ENCODE measurements at regions not wholly inside any gene's neighbourhood (a gene's known extent, or its start where the extent isn't known, plus 50 kb on each side); places are given as distances from the start of the nearest gene placed in this dataset.
"Not testable (repeated sequence)": the region's sequence is repeated elsewhere in the genome, so short reads cannot be mapped to it uniquely, and the experiment has no call there.

DNA sequence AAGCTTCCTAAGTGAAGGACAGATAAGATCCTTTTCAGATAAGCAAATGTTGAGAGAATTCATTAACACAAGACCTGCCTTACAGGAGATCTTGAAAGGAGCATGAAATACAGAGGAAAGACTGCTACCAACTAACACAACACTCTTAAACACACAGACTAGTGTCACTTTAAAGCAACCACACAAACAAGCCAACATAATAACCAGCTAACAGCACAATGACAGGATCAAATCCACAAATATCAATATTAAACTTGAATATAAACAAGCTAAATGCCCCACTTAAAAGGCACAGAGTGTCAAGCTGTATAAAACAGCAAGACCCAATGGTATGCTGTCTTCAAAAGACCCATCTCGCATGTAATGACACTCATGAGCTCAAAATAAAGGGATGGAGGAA lies 70.8 kb upstream of the HMGXB4 start:
- H3K36me3 ChIP-seq (ENCODE audit: control insufficient read depth in 2 of 2, extremely low read depth in 1 of 2, insufficient read depth in 2 of 2, low read length in 2 of 2) = no peaks in the 10 kb centered on the region
- no peaks in the 10 kb centered on the region for H3K9me3 ChIP-seq (replicated peaks; ENCODE audit: control insufficient read depth, insufficient read depth, low read length)
- H3K4me2 ChIP-seq (ENCODE audit: insufficient read depth, low read length) = no peak overlapping the region
- H3K4me1 ChIP-seq (ENCODE audit: control insufficient read depth, extremely low read depth, insufficient read depth, low read length) = peaks cover 6% of the 10 kb centered on the region
- FAIRE-seq = no peak
- intact Hi-C loops (cut with micrococcal nuclease) = no loop called here
- H3K79me2 ChIP-seq (ENCODE audit: control insufficient read depth, insufficient read depth, low read length) = no peaks in the 10 kb centered on the region
- no peaks in the 10 kb centered on the region for H3K9me1 ChIP-seq (replicated peaks; ENCODE audit: control insufficient read depth, extremely low read depth, insufficient read depth, low read length)
- dilution Hi-C loops (cut with MboI; ENCODE audit: extremely low pct_ligation_motif_present, low sequenced_read_pairs) = no loop called here
- no peaks in the 10 kb centered on the region for H4K20me1 ChIP-seq (replicated peaks; ENCODE audit: control insufficient read depth, extremely low read depth, insufficient read depth, low read length)
- no peak overlapping the region for H2AFZ ChIP-seq (ENCODE audit: low read depth, low read length)
- POLR2A ChIA-PET = no interaction called here
- CTCF ChIA-PET = interaction anchor here (0.9 to 2.4 kb wide), 2 partner anchors 36 to 45 kb away, joined by 5 to 6 read pairs; no protein-coding TSS in a partner anchor
- H3K9ac ChIP-seq (replicated peaks; ENCODE audit: extremely low read depth, insufficient read depth, low read length) = no peak overlapping the region
- H3K4me3 ChIP-seq (replicated peaks in 1 of 3; ENCODE audit: insufficient read depth in 1 of 3, low read depth in 1 of 3, low read length in 3 of 3) = no peak overlapping the region
- DNase-seq (ENCODE audit: low read depth, low spot score) = no peak
- TF ChIP-seq, protein P1, sequence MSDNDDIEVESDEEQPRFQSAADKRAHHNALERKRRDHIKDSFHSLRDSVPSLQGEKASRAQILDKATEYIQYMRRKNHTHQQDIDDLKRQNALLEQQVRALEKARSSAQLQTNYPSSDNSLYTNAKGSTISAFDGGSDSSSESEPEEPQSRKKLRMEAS (IDR thresholded peaks at IDR 0.05; ENCODE audit: insufficient read depth, insufficient read length) = no peak
- no peak for TF ChIP-seq MYC (IDR thresholded peaks at IDR 0.05; ENCODE audit: low read depth, low read length)
- TF ChIP-seq JUN (IDR thresholded peaks at IDR 0.05; ENCODE audit: borderline replicate concordance, insufficient read depth, insufficient read length, low read depth) = no peak
- TF ChIP-seq FOS (IDR thresholded peaks at IDR 0.05; ENCODE audit: borderline replicate concordance, insufficient read depth, low read length) = no peak
- TF ChIP-seq, protein P2, sequence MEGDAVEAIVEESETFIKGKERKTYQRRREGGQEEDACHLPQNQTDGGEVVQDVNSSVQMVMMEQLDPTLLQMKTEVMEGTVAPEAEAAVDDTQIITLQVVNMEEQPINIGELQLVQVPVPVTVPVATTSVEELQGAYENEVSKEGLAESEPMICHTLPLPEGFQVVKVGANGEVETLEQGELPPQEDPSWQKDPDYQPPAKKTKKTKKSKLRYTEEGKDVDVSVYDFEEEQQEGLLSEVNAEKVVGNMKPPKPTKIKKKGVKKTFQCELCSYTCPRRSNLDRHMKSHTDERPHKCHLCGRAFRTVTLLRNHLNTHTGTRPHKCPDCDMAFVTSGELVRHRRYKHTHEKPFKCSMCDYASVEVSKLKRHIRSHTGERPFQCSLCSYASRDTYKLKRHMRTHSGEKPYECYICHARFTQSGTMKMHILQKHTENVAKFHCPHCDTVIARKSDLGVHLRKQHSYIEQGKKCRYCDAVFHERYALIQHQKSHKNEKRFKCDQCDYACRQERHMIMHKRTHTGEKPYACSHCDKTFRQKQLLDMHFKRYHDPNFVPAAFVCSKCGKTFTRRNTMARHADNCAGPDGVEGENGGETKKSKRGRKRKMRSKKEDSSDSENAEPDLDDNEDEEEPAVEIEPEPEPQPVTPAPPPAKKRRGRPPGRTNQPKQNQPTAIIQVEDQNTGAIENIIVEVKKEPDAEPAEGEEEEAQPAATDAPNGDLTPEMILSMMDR (IDR thresholded peaks at IDR 0.05; ENCODE audit: extremely low read depth in 1 of 2, insufficient read depth in 1 of 2, low read depth in 1 of 2, low read length in 2 of 2) = no peak
- BruUV-seq (replicated peaks) = no TSS peak
- H3K27me3 ChIP-seq (ENCODE audit: control insufficient read depth in 2 of 2, insufficient read depth in 2 of 2, low read length in 2 of 2) = peaks cover 0 to 8% of the 10 kb centered on the region in 2 experiments
- no peak overlapping the region for H3K27ac ChIP-seq (ENCODE audit: insufficient read depth, low read depth, low read length)

DNA sequence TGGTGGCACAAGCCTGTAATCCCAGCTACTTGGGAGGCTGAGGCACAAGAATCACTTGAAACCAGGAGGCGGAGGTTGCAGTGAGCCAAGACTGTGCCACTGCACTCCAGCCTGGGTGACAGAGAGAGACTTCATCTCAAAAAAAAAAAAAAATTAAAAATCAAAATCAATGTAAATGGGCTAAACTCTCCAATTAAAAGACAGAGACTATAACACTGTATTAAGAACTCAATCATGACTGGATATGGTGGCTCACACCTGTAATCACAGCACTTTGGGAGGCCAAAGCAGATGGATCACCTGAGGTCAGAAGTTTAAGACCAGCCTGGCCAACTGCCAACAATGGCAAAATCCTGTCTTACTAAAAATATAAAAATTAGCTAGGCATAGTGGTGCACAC lies 68.4 kb upstream of the HMGXB4 start:
- H3K4me1 ChIP-seq (ENCODE audit: control insufficient read depth, extremely low read depth, insufficient read depth, low read length); BruUV-seq (replicated peaks); POLR2A ChIA-PET; H3K79me2 ChIP-seq (ENCODE audit: control insufficient read depth, insufficient read depth, low read length); H3K9ac ChIP-seq (replicated peaks; ENCODE audit: extremely low read depth, insufficient read depth, low read length); H3K27ac ChIP-seq (ENCODE audit: insufficient read depth, low read depth, low read length); CTCF ChIA-PET; H2AFZ ChIP-seq (ENCODE audit: low read depth, low read length); H3K36me3 ChIP-seq (ENCODE audit: control insufficient read depth in 2 of 2, extremely low read depth in 1 of 2, insufficient read depth in 2 of 2, low read length in 2 of 2); DNase-seq (ENCODE audit: low read depth, low spot score); H4K20me1 ChIP-seq (replicated peaks; ENCODE audit: control insufficient read depth, extremely low read depth, insufficient read depth, low read length); H3K27me3 ChIP-seq (ENCODE audit: control insufficient read depth in 2 of 2, insufficient read depth in 2 of 2, low read length in 2 of 2); H3K4me3 ChIP-seq (replicated peaks in 1 of 3; ENCODE audit: insufficient read depth in 1 of 3, low read depth in 1 of 3, low read length in 3 of 3); dilution Hi-C loops (cut with MboI; ENCODE audit: extremely low pct_ligation_motif_present, low sequenced_read_pairs); intact Hi-C loops (cut with micrococcal nuclease); FAIRE-seq; H3K4me2 ChIP-seq (ENCODE audit: insufficient read depth, low read length); H3K9me3 ChIP-seq (replicated peaks; ENCODE audit: control insufficient read depth, insufficient read depth, low read length); H3K9me1 ChIP-seq (replicated peaks; ENCODE audit: control insufficient read depth, extremely low read depth, insufficient read depth, low read length): not testable (repeated sequence)
